H1 (cell line): ENCODE measurements at regions not wholly inside any gene's neighbourhood (a gene's known extent, or its start where the extent isn't known, plus 50 kb on each side); places are given as distances from the start of the nearest gene placed in this dataset.

Experiments
- CBX8 ChIP-seq: fragments of 300-800, 300-1000 bp; sonication (generic); IDR thresholded peaks from 2 replicates; pipeline ENCODE4 v1.7.1; 2016; ENCODE audit warnings: low read depth, low read length, borderline replicate concordance
- NRF1 ChIP-seq: IDR thresholded peaks from 2 replicates; pipeline ENCODE4 v1.6.1; 2011; ENCODE audit warnings: mild to moderate bottlenecking, low read depth, low read length, improper control_type of control experiment
- RNF2 ChIP-seq: fragments of 200-900, 300-1000 bp; sonication (generic); IDR thresholded peaks from 2 replicates; pipeline ENCODE4 v1.7.1; 2016; ENCODE audit warnings: borderline replicate concordance, low read depth, mild to moderate bottlenecking, antibody characterized with exemption, low read length; ENCODE audit not compliant: poor library complexity, severe bottlenecking; ENCODE audit errors: missing control alignments

DNA sequence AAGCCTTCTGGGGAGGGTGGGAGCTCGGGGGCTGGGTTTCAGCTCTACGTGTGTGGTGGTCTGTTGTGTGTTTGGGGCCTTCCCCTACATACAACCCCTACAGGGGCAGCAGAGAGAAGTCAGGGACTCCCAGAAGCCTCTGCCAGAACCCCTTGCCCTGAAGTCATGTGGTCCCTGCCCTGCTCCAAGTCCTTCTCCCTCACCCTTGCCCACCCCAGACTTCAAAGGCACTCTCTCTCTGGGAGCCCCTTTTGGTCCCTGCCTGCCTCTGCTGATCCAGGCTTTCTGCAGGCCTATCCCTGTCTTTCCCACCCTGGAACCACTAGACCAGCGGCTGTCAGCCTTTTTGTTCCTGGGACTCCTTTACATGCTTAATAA is 61.1 kb upstream of the PSD2 start (continued):
- TF ChIP-seq NRF1 (no peak), CBX8 (no peak), RNF2 (no peak)
- TF ChIP-seq, all 59 proteins: peak for 0
